Stimulated activated CD4-positive, alpha-beta T cell treated with anti-CD3 and anti-CD28 coated beads, Interleukin-2, amount 100 ng/mL, for 24 hours (primary cell): ENCODE measurements at regions not wholly inside any gene's neighbourhood (a gene's known extent, or its start where the extent isn't known, plus 50 kb on each side); places are given as distances from the start of the nearest gene placed in this dataset.

Experiments
- DNase-seq, 2 donors: peaks; one replicate each; pipeline ENCODE4 v3.0.0-alpha.2; 2020

GRCh38 chr20:39603219-39603618 lies 641.1 kb downstream of the DHX35 start:
- DNase-seq = no peak

- DNase-seq = no peak
Observed at GRCh38 chr20:39602649-39603048, 640.5 kb downstream of the DHX35 start.

- DNase-seq = no peak
Observed at GRCh38 chr20:39600871-39601270, 638.7 kb downstream of the DHX35 start.

GRCh38 chr20:39600156-39600555 lies 638.0 kb downstream of the DHX35 start:
- no peak for DNase-seq

GRCh38 chr20:39596554-39596953 lies 634.4 kb downstream of the DHX35 start:
- no peak for DNase-seq

- DNase-seq = no peak
Observed at GRCh38 chr20:39592371-39592770, 630.2 kb downstream of the DHX35 start.

- DNase-seq = no peak
Observed at GRCh38 chr20:39588148-39588757, 626.1 kb downstream of the DHX35 start.

GRCh38 chr20:39581034-39581433 lies 618.9 kb downstream of the DHX35 start:
- no peak for DNase-seq

GRCh38 chr20:39576771-39577170 lies 614.6 kb downstream of the DHX35 start:
- no peak for DNase-seq

- DNase-seq = no peak
Observed at GRCh38 chr20:39574061-39574460, 611.9 kb downstream of the DHX35 start.

GRCh38 chr20:39571171-39571570 lies 609.0 kb downstream of the DHX35 start:
- no peak for DNase-seq

- no peak for DNase-seq
Observed at GRCh38 chr20:39568109-39568508, 606.0 kb downstream of the DHX35 start.

GRCh38 chr20:39563349-39563748 lies 601.2 kb downstream of the DHX35 start:
- no peak for DNase-seq

- no peak for DNase-seq
Observed at GRCh38 chr20:39554341-39554740, 592.2 kb downstream of the DHX35 start.

GRCh38 chr20:39553120-39553519 lies 591.0 kb downstream of the DHX35 start:
- DNase-seq = no peak

GRCh38 chr20:39549733-39550132 lies 587.6 kb downstream of the DHX35 start:
- DNase-seq = no peak

- DNase-seq = no peak
Observed at GRCh38 chr20:39547546-39548408, 585.6 kb downstream of the DHX35 start.

GRCh38 chr20:39541136-39541803 lies 579.1 kb downstream of the DHX35 start:
- no peak for DNase-seq

GRCh38 chr20:39538317-39538716 lies 576.2 kb downstream of the DHX35 start:
- no peak for DNase-seq

- DNase-seq = no peak
Observed at GRCh38 chr20:39535301-39535700, 573.2 kb downstream of the DHX35 start.

- DNase-seq = no peak
Observed at GRCh38 chr20:39534846-39535245, 572.7 kb downstream of the DHX35 start.

- no peak for DNase-seq
Observed at GRCh38 chr20:39533858-39534257, 571.7 kb downstream of the DHX35 start.

GRCh38 chr20:39532205-39532604 lies 570.1 kb downstream of the DHX35 start:
- DNase-seq = no peak

GRCh38 chr20:39528436-39528835 lies 566.3 kb downstream of the DHX35 start:
- no peak for DNase-seq
